Endometrium (tissue), 2 donors: ENCODE measurements at regions not wholly inside any gene's neighbourhood (a gene's known extent, or its start where the extent isn't known, plus 50 kb on each side); places are given as distances from the start of the nearest gene placed in this dataset.
"Not testable (repeated sequence)": the region's sequence is repeated elsewhere in the genome, so short reads cannot be mapped to it uniquely, and the experiment has no call there.

Source experiments
- FAIRE-seq: peaks from 2 replicates; lab custom pipeline; 2012; peaks lifted over from hg19 to GRCh38; lab: Jason Lieb, UNC
- donor health status: control.
- donor health status: control.

DNA sequence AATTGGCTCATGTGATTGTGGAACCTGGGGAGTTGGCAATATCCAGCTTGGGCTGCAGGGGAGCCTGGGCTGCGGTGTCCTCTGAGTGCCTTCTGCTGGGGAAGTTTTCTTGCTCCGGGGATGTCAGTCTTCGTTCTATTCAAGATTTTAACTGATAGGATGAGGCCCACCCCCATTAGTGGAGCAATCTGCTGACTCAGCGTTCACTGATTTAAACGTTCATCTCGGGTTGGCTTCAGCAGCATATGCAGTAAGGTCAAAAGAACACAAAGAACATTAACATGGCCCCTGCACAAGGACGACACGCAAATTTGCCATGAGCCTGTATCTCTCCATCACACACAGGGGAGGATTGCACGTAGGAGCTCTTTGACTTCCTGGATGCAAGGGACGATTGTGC, 360.6 kb upstream of the ADARB2 start:
- FAIRE-seq = no peak

DNA sequence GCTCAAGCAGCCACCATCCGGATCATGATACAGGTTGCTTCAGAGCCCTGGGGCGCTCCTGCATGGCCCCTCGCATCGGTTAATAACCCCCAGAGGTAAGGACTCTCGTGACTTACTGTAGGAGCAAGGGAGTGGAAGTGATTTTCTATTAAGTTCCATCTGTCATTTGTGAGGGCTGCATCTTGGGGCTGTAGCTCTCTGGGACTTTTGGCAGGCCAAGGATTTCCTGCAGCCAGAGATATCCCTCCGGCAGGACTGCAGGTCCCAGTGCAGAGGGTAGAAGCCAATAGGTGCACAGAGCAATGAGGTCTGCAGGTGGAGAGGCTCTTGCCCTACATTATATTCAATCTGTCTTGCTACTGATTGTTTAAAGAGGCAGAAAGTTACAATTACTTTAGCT, 356.8 kb upstream of the ADARB2 start:
- no peak for FAIRE-seq

- FAIRE-seq = no peak
These were observed 346.3 kb upstream of the ADARB2 start for GRCh38 chr10:2083591-2083990.

DNA sequence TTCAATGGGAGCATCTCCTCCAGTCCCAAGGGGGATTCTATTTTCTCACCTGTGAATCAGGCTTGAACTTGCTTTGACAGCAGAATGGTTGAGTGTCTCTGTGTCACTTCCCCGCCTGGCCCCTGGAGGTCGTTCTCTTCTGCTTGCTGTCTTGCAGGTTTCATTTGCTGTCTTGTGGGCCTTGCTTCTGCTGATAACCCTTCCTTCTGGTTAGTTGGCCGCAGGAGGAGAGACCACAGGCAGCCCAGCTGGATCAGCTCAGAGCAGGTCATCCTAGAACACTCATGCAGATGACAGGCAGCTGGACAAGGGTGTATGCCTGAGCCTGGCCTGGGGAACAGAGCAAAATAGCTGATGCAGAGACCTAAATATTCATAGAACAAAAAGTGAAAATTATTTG, 344.2 kb upstream of the ADARB2 start:
- FAIRE-seq = no peak

DNA sequence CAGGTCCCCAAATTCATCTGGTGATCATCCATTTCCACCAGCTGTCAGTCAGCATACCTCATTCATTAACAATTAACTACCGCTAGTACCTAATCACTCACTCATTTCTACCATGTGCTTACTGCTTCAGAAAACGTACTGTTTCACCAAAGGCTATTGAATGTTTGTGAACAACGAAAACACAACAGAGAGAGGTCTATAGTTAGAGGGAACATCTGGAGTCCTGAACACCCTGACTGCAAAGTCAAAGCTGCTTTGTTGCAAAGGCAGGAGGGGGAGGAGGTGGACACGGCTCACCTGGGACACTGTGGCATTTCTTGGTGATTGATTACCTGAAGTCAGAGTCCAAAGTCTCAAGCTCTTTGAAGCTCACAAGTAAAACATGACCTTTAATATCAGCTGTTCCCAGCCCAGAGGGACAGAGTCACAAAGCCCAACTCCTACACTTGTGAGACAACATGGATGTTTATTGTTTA, 342.3 kb upstream of the ADARB2 start:
- no peak for FAIRE-seq

DNA sequence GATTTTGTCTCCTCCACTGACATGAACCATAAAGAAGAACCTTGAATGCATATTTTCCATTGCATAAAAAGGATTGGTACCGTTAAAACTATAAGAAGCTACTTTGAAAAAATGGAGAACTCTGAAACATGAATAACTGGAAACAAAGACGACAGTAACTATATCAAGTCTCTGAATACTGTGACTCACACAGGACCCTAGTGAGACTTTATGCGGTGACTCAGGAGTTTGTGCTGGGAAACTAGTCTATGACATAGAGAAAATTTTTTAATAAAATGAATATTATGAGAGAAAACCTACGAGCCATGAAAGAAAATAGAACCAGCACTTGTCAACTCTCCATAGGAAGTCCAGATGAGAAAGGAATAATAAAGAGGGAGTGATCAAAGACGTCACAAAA, 339.9 kb upstream of the ADARB2 start:
- FAIRE-seq = no peak

DNA sequence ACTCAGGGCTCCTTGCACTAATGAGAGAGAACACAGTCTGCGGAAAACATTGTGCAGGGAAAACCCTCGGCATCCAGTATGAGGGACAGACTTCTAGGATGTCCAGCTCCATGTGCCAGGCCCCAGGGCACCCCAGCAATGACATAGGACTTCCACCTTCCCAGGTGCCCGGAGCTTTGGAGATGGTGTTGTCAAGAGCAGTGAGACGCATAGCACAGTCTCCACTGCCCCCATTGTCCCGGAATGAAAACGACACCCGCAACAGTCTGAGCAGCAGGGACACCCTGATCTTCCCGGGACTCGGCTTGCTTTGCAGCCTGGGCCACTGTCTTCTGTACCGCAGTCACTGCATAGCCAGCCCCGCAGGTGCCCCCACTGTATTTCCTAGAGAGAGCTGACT, 339.2 kb upstream of the ADARB2 start:
- no peak for FAIRE-seq

- FAIRE-seq = no peak
These were observed 329.7 kb upstream of the ADARB2 start for GRCh38 chr10:2067015-2067414.

GRCh38 chr10:2054728-2055127, 317.4 kb upstream of the ADARB2 start:
- no peak for FAIRE-seq

DNA sequence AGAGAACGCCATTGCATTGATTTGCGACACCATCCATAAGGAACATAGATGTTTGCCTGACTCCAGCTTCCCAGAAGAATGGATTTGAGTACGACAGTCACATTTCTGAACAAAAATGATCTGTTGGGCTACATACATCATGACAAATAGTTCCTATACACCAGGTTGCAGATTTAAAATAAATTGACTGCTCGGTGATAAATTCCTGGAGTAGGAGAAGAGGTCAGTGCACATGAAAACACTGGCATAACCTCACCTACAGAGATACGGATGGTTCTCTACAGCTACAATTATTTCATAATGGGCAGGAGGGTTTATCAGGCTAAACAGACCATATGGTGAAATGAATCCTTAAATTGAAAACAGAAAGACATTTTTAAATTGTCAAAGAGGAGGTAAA, 316.5 kb upstream of the ADARB2 start:
- no peak for FAIRE-seq

DNA sequence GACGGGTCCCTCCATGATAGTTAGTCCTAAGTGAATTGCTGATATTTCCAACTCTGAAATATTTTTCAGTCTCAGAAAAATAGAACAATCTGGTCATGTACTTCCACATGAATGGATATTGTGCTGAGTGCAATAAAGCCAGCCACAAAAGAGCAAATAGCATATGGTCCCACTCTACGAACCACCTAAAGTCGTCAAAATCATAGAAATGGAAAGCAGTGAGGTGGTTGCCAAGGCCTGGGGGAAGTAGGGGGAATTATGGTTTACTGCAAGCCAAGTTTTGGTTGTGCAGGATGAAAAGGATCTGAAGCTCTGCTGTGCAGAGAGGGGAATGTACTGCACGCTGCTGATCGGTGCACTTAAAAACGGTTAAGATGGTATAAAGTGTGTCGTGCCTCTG, 313.8 kb upstream of the ADARB2 start:
- no peak for FAIRE-seq

- FAIRE-seq = no peak
These were observed 312.2 kb upstream of the ADARB2 start for GRCh38 chr10:2049560-2049959.

GRCh38 chr10:2048337-2048973, 311.1 kb upstream of the ADARB2 start:
- no peak for FAIRE-seq

DNA sequence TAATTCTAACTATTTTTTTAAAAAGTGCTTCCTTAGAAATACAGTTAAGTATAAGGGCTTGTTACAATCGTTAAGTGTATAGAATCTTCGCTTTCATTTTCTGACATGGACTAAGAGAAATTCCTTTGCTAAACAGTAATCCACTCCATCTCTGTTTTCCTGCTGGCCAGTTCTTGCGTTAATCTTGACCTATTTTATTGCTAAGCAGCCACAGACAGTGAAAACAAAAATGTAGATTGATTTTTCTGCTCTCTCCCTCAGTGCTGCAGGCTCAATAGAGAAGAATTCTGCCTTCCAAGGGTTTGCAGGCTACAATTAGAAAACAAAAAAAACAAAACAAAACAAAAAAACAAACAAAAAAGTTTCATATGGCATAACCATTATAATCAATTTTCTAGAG, 310.4 kb upstream of the ADARB2 start:
- FAIRE-seq = peak; percentile 71

DNA sequence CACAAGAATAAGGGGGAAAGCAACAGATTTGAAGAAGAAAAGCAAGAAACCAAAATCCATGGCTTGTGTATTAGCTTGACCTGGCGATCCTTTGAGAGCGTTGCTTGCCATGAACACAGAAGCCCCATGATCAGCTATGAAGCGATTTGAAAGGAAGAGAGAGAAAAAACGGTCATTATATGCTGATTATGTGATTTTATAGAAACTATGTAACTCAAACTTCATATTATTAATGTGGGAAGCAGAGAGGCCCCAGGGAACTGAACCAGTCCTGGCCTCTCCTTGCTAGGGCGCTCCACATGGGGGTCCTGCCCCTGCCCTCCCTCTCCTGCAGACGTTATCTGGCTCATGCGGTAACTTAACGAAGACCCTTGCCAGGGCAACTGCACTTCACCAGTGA, 306.1 kb upstream of the ADARB2 start:
- FAIRE-seq = no peak

- FAIRE-seq = no peak
These were observed 300.7 kb upstream of the ADARB2 start for GRCh38 chr10:2038036-2038435.

DNA sequence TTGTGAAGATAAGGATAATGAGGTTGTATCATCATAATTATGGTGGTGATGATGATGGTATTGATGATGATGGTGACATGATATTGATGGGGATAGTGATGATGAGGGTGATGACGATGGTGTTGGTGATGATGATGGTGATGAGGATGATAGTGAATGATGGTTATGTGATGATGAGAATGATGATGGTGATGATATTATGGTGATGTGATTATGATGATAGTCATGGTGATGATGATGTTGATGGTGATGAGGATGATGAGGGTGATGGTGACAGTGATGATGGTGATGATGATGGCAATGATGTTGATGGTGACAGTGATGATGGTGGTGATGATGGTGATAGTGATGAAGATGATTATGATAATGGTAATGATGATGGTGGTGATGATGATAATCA, 299.9 kb upstream of the ADARB2 start:
- FAIRE-seq = no peak

DNA sequence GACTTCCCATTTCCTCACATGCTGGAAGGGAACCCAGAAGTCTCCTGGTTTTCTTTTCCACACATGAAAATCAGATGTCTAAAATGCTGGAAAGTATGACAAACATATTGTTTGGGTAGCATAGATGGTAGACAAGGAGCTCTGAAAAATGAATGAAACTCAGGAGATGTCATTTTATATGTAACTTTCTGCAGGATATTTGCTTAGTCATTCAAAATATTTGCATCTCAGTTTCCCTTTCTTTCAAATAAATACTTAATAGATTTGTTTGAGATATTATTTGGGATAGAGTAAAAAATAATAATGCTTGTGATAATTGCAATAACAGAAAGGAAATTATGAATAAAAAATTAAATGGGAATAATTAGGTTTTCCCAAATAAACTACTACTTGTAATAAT, 298.9 kb upstream of the ADARB2 start:
- FAIRE-seq = no peak

GRCh38 chr10:2030046-2030445, 292.7 kb upstream of the ADARB2 start:
- FAIRE-seq = no peak

DNA sequence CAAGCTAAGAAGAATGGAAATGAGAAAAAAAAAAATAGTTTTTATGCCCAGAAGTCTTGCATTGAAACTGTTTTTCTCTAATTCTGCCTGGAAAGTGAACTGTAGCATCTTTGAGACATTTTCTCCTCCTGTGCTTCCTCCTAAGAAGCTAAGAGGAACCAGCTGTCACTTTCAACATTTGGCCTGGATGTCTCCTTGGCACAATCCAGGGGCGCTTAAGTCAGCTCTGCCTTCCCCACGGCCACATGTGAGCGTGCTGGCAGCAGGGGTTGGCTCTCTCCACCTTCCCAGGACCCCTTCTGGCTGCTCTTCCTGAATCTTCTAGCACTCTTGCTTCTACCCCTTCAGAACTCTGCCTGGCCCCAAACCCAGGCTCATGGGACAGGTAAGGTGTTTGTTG, 289.6 kb upstream of the ADARB2 start:
- no peak for FAIRE-seq

- not testable (repeated sequence) for FAIRE-seq
These were observed 287.4 kb upstream of the ADARB2 start for GRCh38 chr10:2024750-2025149.

- FAIRE-seq = no peak
These were observed 286.4 kb upstream of the ADARB2 start for GRCh38 chr10:2023687-2024086.

GRCh38 chr10:2022401-2022800, 285.1 kb upstream of the ADARB2 start:
- no peak for FAIRE-seq

GRCh38 chr10:2020836-2021235, 283.5 kb upstream of the ADARB2 start:
- no peak for FAIRE-seq

GRCh38 chr10:2019803-2020202, 282.5 kb upstream of the ADARB2 start:
- no peak for FAIRE-seq
